ENCODE measurements at regions not wholly inside any gene's neighbourhood (a gene's known extent, or its start where the extent isn't known, plus 50 kb on each side); places are given as distances from the start of the nearest gene placed in this dataset.
"Not testable (repeated sequence)": the region's sequence is repeated elsewhere in the genome, so short reads cannot be mapped to it uniquely, and the experiment has no call there.

DNA sequence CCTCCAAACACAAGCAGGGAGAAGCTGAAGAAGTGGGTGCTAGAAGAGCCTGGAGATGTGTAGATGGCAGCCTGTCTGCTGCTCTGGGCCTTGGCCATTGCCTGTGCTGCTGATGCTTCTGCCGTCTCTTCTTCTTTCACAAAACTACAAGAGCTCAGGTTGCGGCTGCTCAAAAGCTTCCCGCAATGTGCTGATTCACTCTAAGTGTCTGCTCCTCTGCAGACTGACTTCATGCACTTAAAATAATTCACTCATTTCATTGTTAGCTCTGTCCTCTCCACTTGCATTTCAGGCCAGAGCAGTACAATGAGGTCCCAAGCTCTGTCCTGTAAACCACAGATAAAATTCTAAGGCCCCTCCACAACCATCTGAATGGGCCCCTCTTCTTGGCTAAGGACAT lies 534.2 kb downstream of the KCNJ18 start:
- TF ChIP-seq, protein P1, sequence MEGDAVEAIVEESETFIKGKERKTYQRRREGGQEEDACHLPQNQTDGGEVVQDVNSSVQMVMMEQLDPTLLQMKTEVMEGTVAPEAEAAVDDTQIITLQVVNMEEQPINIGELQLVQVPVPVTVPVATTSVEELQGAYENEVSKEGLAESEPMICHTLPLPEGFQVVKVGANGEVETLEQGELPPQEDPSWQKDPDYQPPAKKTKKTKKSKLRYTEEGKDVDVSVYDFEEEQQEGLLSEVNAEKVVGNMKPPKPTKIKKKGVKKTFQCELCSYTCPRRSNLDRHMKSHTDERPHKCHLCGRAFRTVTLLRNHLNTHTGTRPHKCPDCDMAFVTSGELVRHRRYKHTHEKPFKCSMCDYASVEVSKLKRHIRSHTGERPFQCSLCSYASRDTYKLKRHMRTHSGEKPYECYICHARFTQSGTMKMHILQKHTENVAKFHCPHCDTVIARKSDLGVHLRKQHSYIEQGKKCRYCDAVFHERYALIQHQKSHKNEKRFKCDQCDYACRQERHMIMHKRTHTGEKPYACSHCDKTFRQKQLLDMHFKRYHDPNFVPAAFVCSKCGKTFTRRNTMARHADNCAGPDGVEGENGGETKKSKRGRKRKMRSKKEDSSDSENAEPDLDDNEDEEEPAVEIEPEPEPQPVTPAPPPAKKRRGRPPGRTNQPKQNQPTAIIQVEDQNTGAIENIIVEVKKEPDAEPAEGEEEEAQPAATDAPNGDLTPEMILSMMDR (IDR thresholded peaks at IDR 0.05; ENCODE audit: poor library complexity, severe bottlenecking) = not testable (repeated sequence)
- TF ChIP-seq EZH2 (IDR thresholded peaks at IDR 0.05; ENCODE audit: borderline replicate concordance, insufficient read depth, low read length, poor library complexity, severe bottlenecking); RAD21 (conservative IDR thresholded peaks at IDR 0.05); TAF1 (IDR thresholded peaks at IDR 0.05; ENCODE audit: low read depth); POLR2AphosphoS5 (IDR thresholded peaks at IDR 0.05); EP300 (conservative IDR thresholded peaks at IDR 0.05; ENCODE audit: poor library complexity, severe bottlenecking); SMC3 (conservative IDR thresholded peaks at IDR 0.05; ENCODE audit: poor library complexity): not testable (repeated sequence)
- TF ChIP-seq, protein P2, sequence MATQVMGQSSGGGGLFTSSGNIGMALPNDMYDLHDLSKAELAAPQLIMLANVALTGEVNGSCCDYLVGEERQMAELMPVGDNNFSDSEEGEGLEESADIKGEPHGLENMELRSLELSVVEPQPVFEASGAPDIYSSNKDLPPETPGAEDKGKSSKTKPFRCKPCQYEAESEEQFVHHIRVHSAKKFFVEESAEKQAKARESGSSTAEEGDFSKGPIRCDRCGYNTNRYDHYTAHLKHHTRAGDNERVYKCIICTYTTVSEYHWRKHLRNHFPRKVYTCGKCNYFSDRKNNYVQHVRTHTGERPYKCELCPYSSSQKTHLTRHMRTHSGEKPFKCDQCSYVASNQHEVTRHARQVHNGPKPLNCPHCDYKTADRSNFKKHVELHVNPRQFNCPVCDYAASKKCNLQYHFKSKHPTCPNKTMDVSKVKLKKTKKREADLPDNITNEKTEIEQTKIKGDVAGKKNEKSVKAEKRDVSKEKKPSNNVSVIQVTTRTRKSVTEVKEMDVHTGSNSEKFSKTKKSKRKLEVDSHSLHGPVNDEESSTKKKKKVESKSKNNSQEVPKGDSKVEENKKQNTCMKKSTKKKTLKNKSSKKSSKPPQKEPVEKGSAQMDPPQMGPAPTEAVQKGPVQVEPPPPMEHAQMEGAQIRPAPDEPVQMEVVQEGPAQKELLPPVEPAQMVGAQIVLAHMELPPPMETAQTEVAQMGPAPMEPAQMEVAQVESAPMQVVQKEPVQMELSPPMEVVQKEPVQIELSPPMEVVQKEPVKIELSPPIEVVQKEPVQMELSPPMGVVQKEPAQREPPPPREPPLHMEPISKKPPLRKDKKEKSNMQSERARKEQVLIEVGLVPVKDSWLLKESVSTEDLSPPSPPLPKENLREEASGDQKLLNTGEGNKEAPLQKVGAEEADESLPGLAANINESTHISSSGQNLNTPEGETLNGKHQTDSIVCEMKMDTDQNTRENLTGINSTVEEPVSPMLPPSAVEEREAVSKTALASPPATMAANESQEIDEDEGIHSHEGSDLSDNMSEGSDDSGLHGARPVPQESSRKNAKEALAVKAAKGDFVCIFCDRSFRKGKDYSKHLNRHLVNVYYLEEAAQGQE (IDR thresholded peaks at IDR 0.05; ENCODE audit: borderline replicate concordance) = not testable (repeated sequence)
